ENCODE measurements at regions not wholly inside any gene's neighbourhood (a gene's known extent, or its start where the extent isn't known, plus 50 kb on each side); places are given as distances from the start of the nearest gene placed in this dataset.

DNA sequence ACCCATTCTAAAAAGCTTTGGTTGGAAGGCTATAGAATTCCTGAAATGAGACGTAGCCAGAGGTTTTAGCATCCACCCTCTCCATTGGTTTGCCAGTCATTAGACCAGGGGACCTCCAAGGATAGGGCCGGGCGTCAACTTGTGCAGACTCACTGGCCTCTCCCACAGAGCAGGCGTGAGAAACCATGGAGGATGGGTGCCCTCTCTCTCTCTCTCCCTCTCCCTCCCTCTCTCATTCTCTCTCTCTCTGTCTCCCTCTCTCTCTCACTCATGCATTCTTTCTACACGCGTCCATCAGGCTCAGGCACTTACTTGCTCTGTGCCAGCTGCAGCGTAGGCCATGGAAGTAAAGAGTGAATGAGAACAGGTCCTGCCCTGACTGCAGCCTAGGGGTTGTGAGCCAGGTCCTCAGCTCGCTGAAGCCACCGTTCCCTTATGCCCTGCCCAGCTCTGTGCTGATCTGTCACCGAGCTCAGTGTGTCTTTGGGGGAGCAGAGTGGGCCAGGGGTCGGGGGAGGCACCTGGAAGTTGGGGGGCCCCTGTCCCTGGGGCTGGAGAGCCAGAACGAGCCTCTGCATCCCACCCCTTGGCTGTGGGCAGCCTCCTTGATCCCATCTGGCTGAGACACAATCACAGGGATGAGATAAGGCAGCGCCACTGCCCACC lies 304.4 kb upstream of the HS6ST1 start:
- Histone ChIP-seq H3F3A (replicated peaks; ENCODE audit: insufficient read depth) (no peaks in the 10 kb centered on the region), H3K9ac (no peak overlapping the region), H3K9me2 (no peaks in the 10 kb centered on the region), H3K36me3 (replicated peaks in 1 of 2; ENCODE audit: control insufficient read depth in 1 of 2, insufficient read depth in 2 of 2, low read length in 1 of 2) (no peaks in the 10 kb centered on the region), H3K9me3 (no peaks in the 10 kb centered on the region), H3K4me1 (ENCODE audit: control insufficient read depth in 1 of 2, insufficient read depth in 2 of 2, low read depth in 1 of 2, low read length in 1 of 2) (peaks cover 0 to 2% of the 10 kb centered on the region in 2 experiments; a peak in 2 of 4 replicates), H3K27me3 (ENCODE audit: insufficient read depth) (no peaks in the 10 kb centered on the region), H3K27ac (ENCODE audit: low read depth in 2 of 2, low read length in 1 of 2) (no peak overlapping the region), H4K20me1 (ENCODE audit: insufficient read depth) (no peaks in the 10 kb centered on the region), H3K4me2 (no peak overlapping the region), H3K4me3 (ENCODE audit: low read depth in 2 of 2, low read length in 1 of 2) (no peak overlapping the region), H2AFZ (ENCODE audit: low read depth) (no peak overlapping the region), H3K79me2 (ENCODE audit: insufficient read depth) (no peaks in the 10 kb centered on the region)
- ChIA-PET POLR2A (no interaction called here), CTCF (interaction anchor here (0.7 kb wide), 1 partner anchor 69 kb away, joined by 3 read pairs; no protein-coding TSS in a partner anchor)
- TF ChIP-seq, protein P1, sequence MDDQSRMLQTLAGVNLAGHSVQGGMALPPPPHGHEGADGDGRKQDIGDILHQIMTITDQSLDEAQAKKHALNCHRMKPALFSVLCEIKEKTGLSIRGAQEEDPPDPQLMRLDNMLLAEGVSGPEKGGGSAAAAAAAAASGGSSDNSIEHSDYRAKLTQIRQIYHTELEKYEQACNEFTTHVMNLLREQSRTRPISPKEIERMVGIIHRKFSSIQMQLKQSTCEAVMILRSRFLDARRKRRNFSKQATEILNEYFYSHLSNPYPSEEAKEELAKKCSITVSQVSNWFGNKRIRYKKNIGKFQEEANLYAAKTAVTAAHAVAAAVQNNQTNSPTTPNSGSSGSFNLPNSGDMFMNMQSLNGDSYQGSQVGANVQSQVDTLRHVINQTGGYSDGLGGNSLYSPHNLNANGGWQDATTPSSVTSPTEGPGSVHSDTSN (IDR thresholded peaks at IDR 0.05), result no peak
- TF ChIP-seq RXRA (IDR thresholded peaks at IDR 0.05; ENCODE audit: borderline replicate concordance, low read depth), result no peak
- TF ChIP-seq, protein P2, sequence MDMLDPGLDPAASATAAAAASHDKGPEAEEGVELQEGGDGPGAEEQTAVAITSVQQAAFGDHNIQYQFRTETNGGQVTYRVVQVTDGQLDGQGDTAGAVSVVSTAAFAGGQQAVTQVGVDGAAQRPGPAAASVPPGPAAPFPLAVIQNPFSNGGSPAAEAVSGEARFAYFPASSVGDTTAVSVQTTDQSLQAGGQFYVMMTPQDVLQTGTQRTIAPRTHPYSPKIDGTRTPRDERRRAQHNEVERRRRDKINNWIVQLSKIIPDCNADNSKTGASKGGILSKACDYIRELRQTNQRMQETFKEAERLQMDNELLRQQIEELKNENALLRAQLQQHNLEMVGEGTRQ (IDR thresholded peaks at IDR 0.05; ENCODE audit: borderline replicate concordance, low read depth, low read length), result no peak
- WGBS (ENCODE audit: low lambda C conversion rate), result 60% methylated on average over 13 of the region's 13 CpGs
- no peak for DNase-seq

- 60% methylated on average over 14 of the region's 18 CpGs for WGBS (ENCODE audit: low lambda C conversion rate)
- Histone ChIP-seq H3K79me2 (ENCODE audit: insufficient read depth) (no peaks in the 10 kb centered on the region), H3K9me3 (no peaks in the 10 kb centered on the region), H3K27ac (ENCODE audit: low read depth in 2 of 2, low read length in 1 of 2) (no peak overlapping the region), H2AFZ (ENCODE audit: low read depth) (no peak overlapping the region), H3K36me3 (replicated peaks in 1 of 2; ENCODE audit: control insufficient read depth in 1 of 2, insufficient read depth in 2 of 2, low read length in 1 of 2) (no peaks in the 10 kb centered on the region), H4K20me1 (ENCODE audit: insufficient read depth) (no peaks in the 10 kb centered on the region), H3K4me1 (ENCODE audit: control insufficient read depth in 1 of 2, insufficient read depth in 2 of 2, low read depth in 1 of 2, low read length in 1 of 2) (peaks cover 0 to 2% of the 10 kb centered on the region in 2 experiments; a peak in 2 of 4 replicates), H3K9ac (no peak overlapping the region), H3K4me2 (no peak overlapping the region), H3K4me3 (ENCODE audit: low read depth in 2 of 2, low read length in 1 of 2) (no peak overlapping the region), H3F3A (replicated peaks; ENCODE audit: insufficient read depth) (no peaks in the 10 kb centered on the region), H3K27me3 (ENCODE audit: insufficient read depth) (no peaks in the 10 kb centered on the region), H3K9me2 (no peaks in the 10 kb centered on the region)
- DNase-seq, result no peak
- ChIA-PET CTCF (no interaction called here), POLR2A (no interaction called here)
- TF ChIP-seq, protein P3, sequence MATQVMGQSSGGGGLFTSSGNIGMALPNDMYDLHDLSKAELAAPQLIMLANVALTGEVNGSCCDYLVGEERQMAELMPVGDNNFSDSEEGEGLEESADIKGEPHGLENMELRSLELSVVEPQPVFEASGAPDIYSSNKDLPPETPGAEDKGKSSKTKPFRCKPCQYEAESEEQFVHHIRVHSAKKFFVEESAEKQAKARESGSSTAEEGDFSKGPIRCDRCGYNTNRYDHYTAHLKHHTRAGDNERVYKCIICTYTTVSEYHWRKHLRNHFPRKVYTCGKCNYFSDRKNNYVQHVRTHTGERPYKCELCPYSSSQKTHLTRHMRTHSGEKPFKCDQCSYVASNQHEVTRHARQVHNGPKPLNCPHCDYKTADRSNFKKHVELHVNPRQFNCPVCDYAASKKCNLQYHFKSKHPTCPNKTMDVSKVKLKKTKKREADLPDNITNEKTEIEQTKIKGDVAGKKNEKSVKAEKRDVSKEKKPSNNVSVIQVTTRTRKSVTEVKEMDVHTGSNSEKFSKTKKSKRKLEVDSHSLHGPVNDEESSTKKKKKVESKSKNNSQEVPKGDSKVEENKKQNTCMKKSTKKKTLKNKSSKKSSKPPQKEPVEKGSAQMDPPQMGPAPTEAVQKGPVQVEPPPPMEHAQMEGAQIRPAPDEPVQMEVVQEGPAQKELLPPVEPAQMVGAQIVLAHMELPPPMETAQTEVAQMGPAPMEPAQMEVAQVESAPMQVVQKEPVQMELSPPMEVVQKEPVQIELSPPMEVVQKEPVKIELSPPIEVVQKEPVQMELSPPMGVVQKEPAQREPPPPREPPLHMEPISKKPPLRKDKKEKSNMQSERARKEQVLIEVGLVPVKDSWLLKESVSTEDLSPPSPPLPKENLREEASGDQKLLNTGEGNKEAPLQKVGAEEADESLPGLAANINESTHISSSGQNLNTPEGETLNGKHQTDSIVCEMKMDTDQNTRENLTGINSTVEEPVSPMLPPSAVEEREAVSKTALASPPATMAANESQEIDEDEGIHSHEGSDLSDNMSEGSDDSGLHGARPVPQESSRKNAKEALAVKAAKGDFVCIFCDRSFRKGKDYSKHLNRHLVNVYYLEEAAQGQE (IDR thresholded peaks at IDR 0.05; ENCODE audit: low read depth, low read length), result no peak
- TF ChIP-seq CHD2 (IDR thresholded peaks at IDR 0.05; ENCODE audit: low read length, partially characterized antibody), result no peak
Measured at GRCh38 chr2:128623776-128624761, 305.4 kb upstream of the HS6ST1 start.

All from SK-N-SH (cell line).